AG10803 (cell line): ENCODE measurements at regions not wholly inside any gene's neighbourhood (a gene's known extent, or its start where the extent isn't known, plus 50 kb on each side); places are given as distances from the start of the nearest gene placed in this dataset.

Experiments
- DNase-seq: peaks from one replicate; pipeline ENCODE4 v3.0.0; 2010; ENCODE audit warnings: low read depth
- H3K4me3 ChIP-seq: 2 replicates; pipeline ENCODE4 v1.5.1; 2011; ENCODE audit warnings: mild to moderate bottlenecking, low read length, control low read depth
- TF ChIP-seq, protein P1 (sequence below): conservative IDR thresholded peaks from 2 replicates; pipeline ENCODE4 v1.5.1; 2011; ENCODE audit warnings: mild to moderate bottlenecking, low read length, control low read depth, inconsistent platforms

- H3K4me3 ChIP-seq, result no peak overlapping the region
- TF ChIP-seq, protein P1, sequence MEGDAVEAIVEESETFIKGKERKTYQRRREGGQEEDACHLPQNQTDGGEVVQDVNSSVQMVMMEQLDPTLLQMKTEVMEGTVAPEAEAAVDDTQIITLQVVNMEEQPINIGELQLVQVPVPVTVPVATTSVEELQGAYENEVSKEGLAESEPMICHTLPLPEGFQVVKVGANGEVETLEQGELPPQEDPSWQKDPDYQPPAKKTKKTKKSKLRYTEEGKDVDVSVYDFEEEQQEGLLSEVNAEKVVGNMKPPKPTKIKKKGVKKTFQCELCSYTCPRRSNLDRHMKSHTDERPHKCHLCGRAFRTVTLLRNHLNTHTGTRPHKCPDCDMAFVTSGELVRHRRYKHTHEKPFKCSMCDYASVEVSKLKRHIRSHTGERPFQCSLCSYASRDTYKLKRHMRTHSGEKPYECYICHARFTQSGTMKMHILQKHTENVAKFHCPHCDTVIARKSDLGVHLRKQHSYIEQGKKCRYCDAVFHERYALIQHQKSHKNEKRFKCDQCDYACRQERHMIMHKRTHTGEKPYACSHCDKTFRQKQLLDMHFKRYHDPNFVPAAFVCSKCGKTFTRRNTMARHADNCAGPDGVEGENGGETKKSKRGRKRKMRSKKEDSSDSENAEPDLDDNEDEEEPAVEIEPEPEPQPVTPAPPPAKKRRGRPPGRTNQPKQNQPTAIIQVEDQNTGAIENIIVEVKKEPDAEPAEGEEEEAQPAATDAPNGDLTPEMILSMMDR, result no peak
- DNase-seq, result no peak
These were observed 1895.1 kb downstream of the MRPL39 start for GRCh38 chr21:23712166-23712565.

- no peak for DNase-seq
- H3K4me3 ChIP-seq, result no peak overlapping the region
- TF ChIP-seq, protein P1, result no peak
These were observed 1900.8 kb downstream of the MRPL39 start for GRCh38 chr21:23706431-23706830.

GRCh38 chr21:23699402-23699801 is 1907.9 kb downstream of the MRPL39 start:
- DNase-seq, result no peak
- TF ChIP-seq, protein P1, result no peak
- H3K4me3 ChIP-seq, result no peak overlapping the region

- no peak for DNase-seq
- TF ChIP-seq, protein P1, result no peak
- no peak overlapping the region for H3K4me3 ChIP-seq
These were observed 1908.7 kb downstream of the MRPL39 start for GRCh38 chr21:23698619-23699018.

DNA sequence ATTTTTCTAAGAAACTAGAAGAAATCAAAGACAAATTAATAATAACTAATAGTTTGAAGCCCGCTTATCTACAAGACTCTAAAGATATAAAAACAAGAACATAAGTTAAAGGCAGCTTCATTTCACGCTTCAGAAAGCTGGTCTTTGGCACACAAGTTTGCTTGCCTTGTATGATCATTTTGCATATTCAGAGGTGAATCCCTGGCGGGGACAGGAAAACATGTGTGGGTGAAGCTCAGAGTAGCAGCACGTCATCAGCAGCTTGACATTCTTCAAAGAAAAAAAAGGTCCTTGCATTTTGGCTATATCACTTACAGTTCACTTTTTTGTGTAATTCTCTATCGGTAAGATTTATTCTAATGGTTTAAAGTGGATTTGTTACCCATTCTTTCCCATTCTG is 1911.8 kb downstream of the MRPL39 start:
- DNase-seq, result no peak
- H3K4me3 ChIP-seq, result no peak overlapping the region
- TF ChIP-seq, protein P1, result no peak

DNA sequence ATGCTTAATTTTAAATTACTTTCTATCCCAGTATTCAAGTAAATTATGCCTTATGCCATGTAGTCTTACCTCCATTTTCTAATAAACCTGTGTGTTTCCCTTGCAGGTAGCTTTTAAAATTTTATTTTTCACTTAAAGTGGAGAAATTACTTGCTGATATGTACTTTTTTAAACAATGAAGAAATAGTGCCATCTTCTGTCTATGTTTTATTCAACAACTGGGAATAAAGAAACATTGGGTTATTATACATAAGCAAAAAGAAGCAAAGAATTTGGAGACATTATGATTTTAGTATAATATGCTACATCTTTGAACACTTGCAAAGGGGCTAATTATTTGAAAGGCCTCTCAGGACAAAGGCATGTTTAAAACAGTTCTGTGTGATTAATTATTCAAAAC is 1912.9 kb downstream of the MRPL39 start:
- no peak for DNase-seq
- TF ChIP-seq, protein P1, result no peak
- no peak overlapping the region for H3K4me3 ChIP-seq

DNA sequence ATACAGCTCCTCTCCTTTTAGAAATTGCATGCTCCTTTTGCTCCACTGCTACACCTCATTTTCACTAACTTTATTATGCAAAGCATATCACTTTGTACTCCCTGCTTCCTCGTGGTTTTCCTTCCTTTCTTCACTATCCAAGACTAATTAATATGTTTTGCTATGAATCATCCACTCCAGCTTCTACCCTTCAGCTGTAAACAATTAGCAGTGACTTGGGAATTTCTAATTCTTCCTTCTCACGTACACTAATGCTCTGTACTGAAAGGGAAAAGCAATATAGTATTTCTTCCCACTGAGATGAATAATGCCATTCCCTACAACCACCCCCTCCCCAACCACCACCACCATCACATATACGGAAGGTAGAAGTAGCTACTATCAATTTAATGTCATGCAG is 1917.0 kb downstream of the MRPL39 start:
- DNase-seq, result no peak
- TF ChIP-seq, protein P1, result no peak
- no peak overlapping the region for H3K4me3 ChIP-seq
